ENCODE measurements at regions not wholly inside any gene's neighbourhood (a gene's known extent, or its start where the extent isn't known, plus 50 kb on each side); places are given as distances from the start of the nearest gene placed in this dataset.

- TF ChIP-seq ARNTL (CRISPR knock-in tag; IDR thresholded peaks at IDR 0.05; ENCODE audit: borderline replicate concordance, low read depth) (no peak), OSR1 (CRISPR knock-in tag; IDR thresholded peaks at IDR 0.05) (no peak), ZNF8 (CRISPR knock-in tag; IDR thresholded peaks at IDR 0.05) (no peak), POU6F1 (CRISPR knock-in tag; IDR thresholded peaks at IDR 0.05; ENCODE audit: borderline replicate concordance, low read depth) (no peak), CSDC2 (CRISPR knock-in tag; IDR thresholded peaks at IDR 0.05) (no peak), BACH2 (CRISPR knock-in tag; IDR thresholded peaks at IDR 0.05; ENCODE audit: borderline replicate concordance) (no peak), ZFP30 (CRISPR knock-in tag; IDR thresholded peaks at IDR 0.05) (no peak), CREB5 (CRISPR knock-in tag; IDR thresholded peaks at IDR 0.05; ENCODE audit: low read depth) (no peak), SNAI2 (CRISPR knock-in tag; IDR thresholded peaks at IDR 0.05) (no peak), CSRNP3 (CRISPR knock-in tag; IDR thresholded peaks at IDR 0.05) (no peak), ZFP3 (CRISPR knock-in tag; IDR thresholded peaks at IDR 0.05) (no peak), ISL1 (CRISPR knock-in tag; IDR thresholded peaks at IDR 0.05) (no peak), GLIS3 (CRISPR knock-in tag; IDR thresholded peaks at IDR 0.05) (no peak), PPARA (CRISPR knock-in tag; IDR thresholded peaks at IDR 0.05; ENCODE audit: borderline replicate concordance) (no peak), TCF4 (CRISPR knock-in tag; IDR thresholded peaks at IDR 0.05; ENCODE audit: borderline replicate concordance) (no peak), ESRRG (CRISPR knock-in tag; IDR thresholded peaks at IDR 0.05) (no peak), TSHZ2 (CRISPR knock-in tag; IDR thresholded peaks at IDR 0.05) (no peak), RARB (CRISPR knock-in tag; IDR thresholded peaks at IDR 0.05) (no peak)
- ATAC-seq = no peak
These were observed 134.9 kb upstream of the IPO9 start for GRCh38 chr1:201693890-201694607.

GRCh38 chr1:201694608-201695335, 134.2 kb upstream of the IPO9 start:
- ATAC-seq = no peak
- TF ChIP-seq TCF4 (CRISPR knock-in tag; IDR thresholded peaks at IDR 0.05; ENCODE audit: borderline replicate concordance) = no peak
- TF ChIP-seq CREB5 (CRISPR knock-in tag; IDR thresholded peaks at IDR 0.05; ENCODE audit: low read depth) = no peak
- TF ChIP-seq TOX (CRISPR knock-in tag; IDR thresholded peaks at IDR 0.05; ENCODE audit: borderline replicate concordance) = no peak
- TF ChIP-seq SNAI2 (CRISPR knock-in tag; IDR thresholded peaks at IDR 0.05) = no peak
- no peak for TF ChIP-seq GLIS3 (CRISPR knock-in tag; IDR thresholded peaks at IDR 0.05)
- no peak for TF ChIP-seq ZNF70 (CRISPR knock-in tag; IDR thresholded peaks at IDR 0.05)
- no peak for TF ChIP-seq ESRRG (CRISPR knock-in tag; IDR thresholded peaks at IDR 0.05)
- TF ChIP-seq POU6F1 (CRISPR knock-in tag; IDR thresholded peaks at IDR 0.05; ENCODE audit: borderline replicate concordance, low read depth) = no peak
- no peak for TF ChIP-seq ZFP3 (CRISPR knock-in tag; IDR thresholded peaks at IDR 0.05)
